ENCODE measurements at regions not wholly inside any gene's neighbourhood (a gene's known extent, or its start where the extent isn't known, plus 50 kb on each side); places are given as distances from the start of the nearest gene placed in this dataset.

GRCh38 chr5:111902436-111902835, 145.4 kb upstream of the NREP start:
- TF ChIP-seq EP300 (IDR thresholded peaks at IDR 0.05) (no peak), POLR2A (IDR thresholded peaks at IDR 0.05; ENCODE audit: low read depth) (no peak), POLR2AphosphoS5 (IDR thresholded peaks at IDR 0.05) (no peak)
- TF ChIP-seq, protein P1, sequence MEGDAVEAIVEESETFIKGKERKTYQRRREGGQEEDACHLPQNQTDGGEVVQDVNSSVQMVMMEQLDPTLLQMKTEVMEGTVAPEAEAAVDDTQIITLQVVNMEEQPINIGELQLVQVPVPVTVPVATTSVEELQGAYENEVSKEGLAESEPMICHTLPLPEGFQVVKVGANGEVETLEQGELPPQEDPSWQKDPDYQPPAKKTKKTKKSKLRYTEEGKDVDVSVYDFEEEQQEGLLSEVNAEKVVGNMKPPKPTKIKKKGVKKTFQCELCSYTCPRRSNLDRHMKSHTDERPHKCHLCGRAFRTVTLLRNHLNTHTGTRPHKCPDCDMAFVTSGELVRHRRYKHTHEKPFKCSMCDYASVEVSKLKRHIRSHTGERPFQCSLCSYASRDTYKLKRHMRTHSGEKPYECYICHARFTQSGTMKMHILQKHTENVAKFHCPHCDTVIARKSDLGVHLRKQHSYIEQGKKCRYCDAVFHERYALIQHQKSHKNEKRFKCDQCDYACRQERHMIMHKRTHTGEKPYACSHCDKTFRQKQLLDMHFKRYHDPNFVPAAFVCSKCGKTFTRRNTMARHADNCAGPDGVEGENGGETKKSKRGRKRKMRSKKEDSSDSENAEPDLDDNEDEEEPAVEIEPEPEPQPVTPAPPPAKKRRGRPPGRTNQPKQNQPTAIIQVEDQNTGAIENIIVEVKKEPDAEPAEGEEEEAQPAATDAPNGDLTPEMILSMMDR (IDR thresholded peaks at IDR 0.05), result no peak
- Histone ChIP-seq H3K9me3 (peaks cover 0 to 14% (median 10%) of the 10 kb centered on the region in 4 donors), H3K4me1 (no peaks in the 10 kb centered on the region), H3K4me3 (no peak overlapping the region), H3K36me3 (no peaks in the 10 kb centered on the region), H3K27me3 (no peaks in the 10 kb centered on the region), H3K27ac (replicated peaks in 1 of 4) (no peak overlapping the region)
- intact Hi-C loops (cut with DNase I), result no loop called here
- no peak for DNase-seq (ENCODE audit: extremely low spot score)
- WGBS, result 58% methylated on average over 5 of the region's 5 CpGs

GRCh38 chr5:111901296-111901695, 144.3 kb upstream of the NREP start:
- Histone ChIP-seq H3K4me1 (no peaks in the 10 kb centered on the region), H3K4me3 (no peak overlapping the region), H3K36me3 (no peaks in the 10 kb centered on the region), H3K9me3 (peaks cover 0 to 14% (median 10%) of the 10 kb centered on the region in 4 donors), H3K27ac (replicated peaks in 1 of 4) (no peak overlapping the region), H3K27me3 (no peaks in the 10 kb centered on the region)
- intact Hi-C loops (cut with DNase I), result no loop called here
- DNase-seq (ENCODE audit: extremely low spot score), result no peak
- 36% methylated on average over 2 of the region's 2 CpGs for WGBS
- TF ChIP-seq POLR2A (IDR thresholded peaks at IDR 0.05; ENCODE audit: low read depth), result no peak
- no peak for TF ChIP-seq POLR2AphosphoS5 (IDR thresholded peaks at IDR 0.05)
- TF ChIP-seq EP300 (IDR thresholded peaks at IDR 0.05), result no peak
- TF ChIP-seq, protein P1 (IDR thresholded peaks at IDR 0.05), result no peak

- no peaks in the 10 kb centered on the region for H3K4me1 ChIP-seq
- no peak overlapping the region for H3K27ac ChIP-seq (replicated peaks in 1 of 4)
- no peaks in the 10 kb centered on the region for H3K27me3 ChIP-seq
- no peaks in the 10 kb centered on the region for H3K36me3 ChIP-seq
- TF ChIP-seq POLR2AphosphoS5 (IDR thresholded peaks at IDR 0.05), result no peak
- TF ChIP-seq POLR2A (IDR thresholded peaks at IDR 0.05; ENCODE audit: low read depth), result no peak
- no peak for TF ChIP-seq EP300 (IDR thresholded peaks at IDR 0.05)
- TF ChIP-seq, protein P1 (IDR thresholded peaks at IDR 0.05), result no peak
- H3K4me3 ChIP-seq, result no peak overlapping the region
- WGBS, result 71% methylated on average over 1 of the region's 1 CpG
- peaks cover 0 to 11% (median 8%) of the 10 kb centered on the region in 4 donors for H3K9me3 ChIP-seq
- DNase-seq (ENCODE audit: extremely low spot score), result no peak
- intact Hi-C loops (cut with DNase I), result no loop called here
These were observed 136.0 kb upstream of the NREP start for GRCh38 chr5:111892949-111893348.

- TF ChIP-seq, protein P1 (IDR thresholded peaks at IDR 0.05), result no peak
- TF ChIP-seq POLR2A (IDR thresholded peaks at IDR 0.05; ENCODE audit: low read depth), result no peak
- Histone ChIP-seq H3K27ac (replicated peaks in 1 of 4) (no peak overlapping the region), H3K27me3 (no peaks in the 10 kb centered on the region), H3K9me3 (peaks cover 0 to 11% (median 8%) of the 10 kb centered on the region in 4 donors), H3K4me1 (no peaks in the 10 kb centered on the region), H3K4me3 (no peak overlapping the region), H3K36me3 (no peaks in the 10 kb centered on the region)
- intact Hi-C loops (cut with DNase I), result no loop called here
- WGBS, result 83% methylated on average over 2 of the region's 2 CpGs
- DNase-seq (ENCODE audit: extremely low spot score), result no peak
These were observed 130.7 kb upstream of the NREP start for GRCh38 chr5:111887706-111888105.

DNA sequence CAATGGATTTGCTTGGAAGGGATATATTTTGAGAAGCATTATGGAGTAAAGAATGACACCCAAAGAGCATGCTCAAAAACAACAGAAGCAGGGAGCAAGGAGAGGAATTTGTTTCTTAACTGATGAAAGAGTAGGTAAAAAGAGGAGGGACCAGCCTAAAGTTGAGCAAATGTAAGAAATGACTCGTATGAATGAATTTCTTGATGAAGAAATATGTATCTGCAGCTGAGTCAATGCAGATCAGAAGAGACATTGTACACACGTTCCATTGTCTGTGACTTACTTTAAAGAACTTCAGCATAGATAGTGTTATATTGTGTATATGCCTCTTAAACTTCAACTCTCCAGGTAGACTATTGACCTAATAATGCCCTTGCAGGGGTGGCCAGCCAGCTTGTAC, 112.7 kb upstream of the NREP start:
- no peaks in the 10 kb centered on the region for H3K36me3 ChIP-seq
- no peaks in the 10 kb centered on the region for H3K4me1 ChIP-seq
- no peak for DNase-seq (ENCODE audit: extremely low spot score)
- TF ChIP-seq, protein P1 (IDR thresholded peaks at IDR 0.05), result no peak
- TF ChIP-seq EP300 (IDR thresholded peaks at IDR 0.05) (no peak), POLR2AphosphoS5 (IDR thresholded peaks at IDR 0.05) (no peak), POLR2A (IDR thresholded peaks at IDR 0.05; ENCODE audit: low read depth) (no peak)
- no peak overlapping the region for H3K27ac ChIP-seq (replicated peaks in 1 of 4)
- intact Hi-C loops (cut with DNase I), result no loop called here
- no peak overlapping the region for H3K4me3 ChIP-seq
- 74% methylated on average over 2 of the region's 2 CpGs for WGBS
- no peaks in the 10 kb centered on the region for H3K9me3 ChIP-seq
- no peaks in the 10 kb centered on the region for H3K27me3 ChIP-seq
